GM19351 (cell line): ENCODE measurements at regions not wholly inside any gene's neighbourhood (a gene's known extent, or its start where the extent isn't known, plus 50 kb on each side); places are given as distances from the start of the nearest gene placed in this dataset.
"Not testable (repeated sequence)": the region's sequence is repeated elsewhere in the genome, so short reads cannot be mapped to it uniquely, and the experiment has no call there.

Experiments
- ATAC-seq: cut with Tn5 transposase; IDR thresholded peaks from one replicate; pipeline ENCODE4 v1.9.1; 2021; ENCODE audit warnings: mild to moderate bottlenecking, moderate library complexity; ENCODE audit not compliant: unreplicated experiment

- no peak for ATAC-seq
Observed at GRCh38 chr1:94675373-94675772, 133.8 kb upstream of the F3 start.

DNA sequence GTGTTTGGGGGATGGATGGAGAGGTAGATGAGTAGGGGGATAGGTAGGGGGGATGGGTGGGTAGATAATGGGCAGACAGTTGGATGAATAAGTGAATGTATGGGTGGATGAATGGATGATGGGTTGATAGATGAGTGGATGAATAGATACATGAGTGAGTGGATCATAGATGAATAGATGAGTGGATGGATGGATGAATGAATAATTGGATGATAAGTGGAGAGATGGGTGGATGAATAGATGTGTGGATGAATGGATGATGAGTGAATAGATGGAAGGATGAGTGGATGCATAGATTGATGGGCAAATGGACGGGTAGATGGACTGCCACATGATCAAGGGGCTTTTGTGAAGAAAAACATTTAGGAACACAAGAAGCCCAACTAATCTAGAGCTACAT, 133.3 kb upstream of the F3 start:
- ATAC-seq, result no peak

GRCh38 chr1:94672934-94673333, 131.4 kb upstream of the F3 start:
- ATAC-seq, result no peak

GRCh38 chr1:94672001-94672400, 130.4 kb upstream of the F3 start:
- ATAC-seq, result no peak

- ATAC-seq, result no peak
Observed at GRCh38 chr1:94670273-94670672, 128.7 kb upstream of the F3 start.

GRCh38 chr1:94669198-94669597, 127.6 kb upstream of the F3 start:
- no peak for ATAC-seq

DNA sequence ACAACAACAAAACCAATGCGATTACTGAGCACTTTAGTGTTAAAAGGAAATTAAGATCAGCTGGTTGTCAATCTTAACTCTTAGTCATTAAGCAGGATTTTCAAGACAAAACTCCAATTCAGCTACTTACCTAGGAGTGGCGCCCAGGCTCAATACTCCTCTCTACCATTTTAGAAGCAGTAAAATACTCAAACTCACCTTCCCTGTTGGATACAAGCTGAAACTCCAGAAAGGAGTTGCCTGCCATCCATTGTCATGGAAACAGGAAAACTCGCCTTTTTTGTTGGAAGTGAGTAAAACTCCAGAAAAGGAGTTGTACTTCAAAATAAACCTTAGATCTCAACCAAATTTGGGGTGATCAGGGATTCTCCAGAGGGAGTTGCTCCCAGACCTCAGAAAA, 127.0 kb upstream of the F3 start:
- ATAC-seq, result no peak

DNA sequence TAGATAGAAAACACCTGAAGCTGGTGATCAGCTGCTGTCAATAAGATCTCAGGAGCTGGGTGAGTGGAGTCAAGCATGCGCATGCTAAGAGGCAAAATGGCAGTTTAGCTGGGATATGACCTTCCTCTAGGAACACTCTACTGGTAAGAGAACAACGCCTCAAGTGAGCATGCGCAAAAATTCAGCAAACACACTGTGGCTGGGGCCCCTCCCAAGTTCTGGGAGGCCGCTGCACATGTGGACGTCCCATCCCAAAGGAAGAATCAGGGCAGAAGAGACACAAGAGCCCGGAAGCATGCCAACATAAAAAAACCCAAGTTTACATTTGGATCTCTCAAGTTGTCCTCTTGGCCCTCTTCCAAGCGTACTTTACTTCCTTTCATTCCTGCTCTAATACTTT, 126.3 kb upstream of the F3 start:
- ATAC-seq, result no peak

DNA sequence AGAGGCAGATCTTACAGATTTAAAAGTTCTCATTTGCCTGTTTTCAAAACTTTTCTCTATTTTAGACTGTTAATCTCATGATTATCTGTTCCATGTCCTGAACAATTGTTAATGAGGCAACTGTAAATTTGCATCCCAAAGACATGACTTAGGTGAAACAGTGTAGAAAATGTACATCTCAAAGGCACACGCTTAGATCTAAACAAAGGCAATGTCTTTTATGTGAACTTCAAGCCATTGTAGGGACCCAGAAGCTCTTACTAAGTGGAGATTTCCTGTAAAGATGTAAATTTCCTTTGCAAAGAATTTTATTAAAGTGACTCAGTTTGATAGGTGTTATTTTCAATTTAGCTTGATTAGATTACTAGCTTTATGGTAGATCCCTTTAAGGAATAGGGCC, 125.2 kb upstream of the F3 start:
- ATAC-seq, result no peak

DNA sequence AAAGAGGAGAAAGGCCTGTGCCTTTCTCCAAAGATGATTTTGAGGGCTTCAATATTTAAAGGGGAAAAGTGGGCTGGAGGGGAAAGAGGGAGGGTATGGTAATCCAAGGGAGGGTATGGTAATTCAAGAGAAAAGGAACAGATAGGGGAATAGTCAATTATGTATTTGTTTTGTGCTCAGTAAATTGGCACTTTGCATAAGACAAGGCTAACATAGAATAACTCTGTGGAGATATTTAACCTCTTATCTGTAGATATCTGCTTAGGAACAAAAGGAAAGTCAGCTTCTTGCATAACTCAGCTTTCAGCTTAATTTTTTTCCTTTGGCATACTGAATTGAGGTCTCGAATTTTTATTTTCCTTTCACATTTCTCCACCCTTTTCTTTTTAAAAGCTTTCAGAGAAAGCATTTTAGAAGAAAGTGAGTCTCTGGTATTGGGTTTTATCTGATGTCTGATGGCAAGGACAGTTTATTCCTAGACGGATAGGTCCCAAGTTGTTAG, 119.9 kb upstream of the F3 start:
- ATAC-seq, result no peak

GRCh38 chr1:94660994-94661393, 119.4 kb upstream of the F3 start:
- ATAC-seq, result no peak

GRCh38 chr1:94660258-94660657, 118.7 kb upstream of the F3 start:
- ATAC-seq, result no peak

GRCh38 chr1:94659202-94659601, 117.6 kb upstream of the F3 start:
- not testable (repeated sequence) for ATAC-seq

GRCh38 chr1:94658221-94658620, 116.7 kb upstream of the F3 start:
- ATAC-seq, result no peak

GRCh38 chr1:94657776-94658175, 116.2 kb upstream of the F3 start:
- not testable (repeated sequence) for ATAC-seq

DNA sequence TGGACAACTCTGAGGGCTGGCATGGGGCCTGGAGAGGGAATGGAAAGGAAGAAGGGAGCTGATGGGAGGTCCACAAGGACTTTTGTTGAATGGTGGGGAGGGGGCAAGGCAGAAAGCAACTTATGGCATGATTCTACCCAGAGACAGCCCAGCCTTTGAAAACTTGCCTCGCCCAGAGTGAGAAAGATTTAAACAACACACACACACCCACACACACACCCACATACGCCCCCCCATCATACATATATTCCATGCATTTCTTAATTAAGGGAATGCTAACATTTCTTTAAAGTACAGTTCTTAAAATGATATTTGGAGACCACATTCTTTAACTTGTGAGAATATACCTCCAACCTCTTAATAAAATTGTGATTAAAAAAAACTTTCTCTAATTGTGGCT, 115.4 kb upstream of the F3 start:
- ATAC-seq, result no peak

GRCh38 chr1:94654919-94655318, 113.4 kb upstream of the F3 start:
- ATAC-seq, result no peak

DNA sequence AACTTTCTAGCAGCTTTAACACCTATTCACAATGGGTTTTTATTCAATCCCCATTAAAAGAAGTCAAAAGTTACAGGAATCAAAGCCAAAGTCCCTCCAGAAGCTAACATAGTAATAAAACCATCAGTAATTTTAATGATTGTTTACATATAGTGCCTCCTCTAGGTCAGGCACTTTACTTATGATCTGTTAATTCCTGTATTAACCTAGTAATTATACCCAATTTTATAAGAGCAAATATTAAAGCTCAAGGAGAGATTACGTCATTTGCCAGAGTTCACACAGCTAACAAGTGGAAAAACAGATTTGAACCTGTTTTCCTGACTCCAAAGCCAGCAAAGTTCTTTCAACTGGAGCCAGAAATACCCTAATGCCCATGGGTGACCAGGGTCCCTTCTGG, 112.9 kb upstream of the F3 start:
- ATAC-seq, result no peak

DNA sequence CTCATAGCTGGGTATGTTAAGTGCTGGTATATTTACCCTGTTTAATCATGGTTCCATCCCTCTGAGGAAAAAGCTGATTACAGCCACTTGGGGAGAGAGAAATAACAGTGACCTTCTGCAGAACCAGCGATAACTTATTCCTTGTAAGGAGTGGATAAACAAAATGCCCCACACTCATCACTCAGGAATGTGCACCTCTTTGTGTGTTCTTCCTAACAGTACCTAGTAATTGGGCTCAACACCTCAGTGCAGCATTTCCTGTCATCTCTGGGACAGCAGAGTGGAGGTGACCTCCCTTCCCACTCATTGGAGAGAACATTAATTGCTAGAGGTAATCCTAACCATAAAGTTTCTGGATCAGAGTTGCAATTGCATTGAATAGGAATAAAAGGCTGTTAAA, 112.5 kb upstream of the F3 start:
- no peak for ATAC-seq

DNA sequence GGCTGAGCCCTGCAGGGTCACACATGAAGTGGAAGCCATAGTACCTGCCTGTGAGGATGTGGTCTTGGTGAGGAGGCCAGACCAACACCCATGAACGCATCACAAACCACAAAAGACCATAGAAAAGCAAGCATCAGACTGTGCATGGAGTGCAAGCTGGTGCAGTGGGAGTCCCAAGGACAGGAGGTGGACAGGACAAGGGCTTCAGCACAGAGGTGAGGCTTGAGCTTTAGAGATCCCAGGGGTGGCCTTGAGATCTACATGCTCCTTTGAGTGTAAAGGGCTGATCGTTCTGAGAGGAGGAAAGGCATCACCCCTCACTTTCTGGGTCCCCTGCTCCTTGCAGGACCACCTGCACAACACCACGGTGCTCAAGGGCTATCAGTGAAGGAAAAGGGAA, 111.9 kb upstream of the F3 start:
- ATAC-seq, result no peak

- no peak for ATAC-seq
Observed at GRCh38 chr1:94651076-94651475, 109.5 kb upstream of the F3 start.

DNA sequence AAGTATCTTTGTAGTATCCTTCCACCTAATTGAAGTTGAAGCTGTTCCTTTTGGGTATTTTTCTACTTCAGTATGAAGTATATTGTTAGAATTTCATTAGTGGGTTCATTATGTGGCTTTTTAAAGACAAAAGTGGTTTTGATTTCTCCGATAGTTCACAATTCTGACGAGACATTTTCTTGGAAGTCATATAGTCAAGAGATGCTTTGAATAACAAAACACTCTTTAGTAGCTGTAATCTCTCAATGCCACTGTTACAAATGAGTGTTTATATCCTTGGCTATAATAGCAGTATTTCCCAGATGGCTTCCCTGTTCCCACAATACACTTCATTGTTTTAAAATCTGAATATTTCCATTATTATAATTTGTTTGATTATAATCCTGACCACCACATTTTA, 108.7 kb upstream of the F3 start:
- no peak for ATAC-seq

DNA sequence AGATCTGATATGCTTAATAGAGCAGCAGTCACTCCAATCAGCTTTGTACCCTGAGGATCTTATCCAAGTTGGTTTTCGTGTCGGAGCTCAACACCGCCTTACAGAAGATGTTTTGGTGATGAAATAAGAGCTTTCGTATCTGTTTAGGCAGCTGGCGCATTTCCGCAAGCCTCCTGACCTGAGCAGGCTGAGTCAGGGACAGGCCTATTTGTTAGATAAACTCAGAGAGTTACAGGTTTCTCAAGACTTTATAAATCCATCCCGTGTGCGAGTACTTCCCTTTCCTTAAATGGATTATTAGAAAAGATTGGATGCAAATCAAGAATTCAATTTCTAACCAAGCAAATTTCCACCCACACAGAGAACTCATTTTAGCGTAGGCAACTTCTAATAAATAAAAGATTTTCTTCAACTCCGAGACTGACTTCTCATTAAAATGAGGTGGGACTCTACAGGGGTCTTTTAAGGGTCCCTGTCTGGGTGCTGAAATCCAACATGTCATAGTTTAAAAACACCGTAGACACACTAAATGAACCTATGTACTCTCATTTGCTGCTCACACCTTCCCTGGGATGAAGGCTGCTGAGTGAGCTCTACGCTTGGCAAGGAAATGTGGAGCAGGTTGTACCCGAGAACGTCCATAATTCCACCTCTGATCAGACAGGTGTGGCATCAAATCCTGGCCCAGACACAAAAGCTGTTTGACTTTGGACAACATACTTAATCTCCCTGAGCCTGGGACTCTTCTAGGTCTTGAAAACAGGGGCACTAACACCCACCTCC, 106.9 kb upstream of the F3 start:
- ATAC-seq, result no peak
